ENCODE measurements at regions not wholly inside any gene's neighbourhood (a gene's known extent, or its start where the extent isn't known, plus 50 kb on each side); places are given as distances from the start of the nearest gene placed in this dataset.

- no peak for TF ChIP-seq CTCF (IDR thresholded peaks at IDR 0.05; ENCODE audit: poor library complexity)
- TF ChIP-seq EZH2phosphoT487 (IDR thresholded peaks at IDR 0.05; ENCODE audit: low read depth, severe bottlenecking, unreplicated experiment), result no peak
- no peak for TF ChIP-seq EZH2 (IDR thresholded peaks at IDR 0.05; ENCODE audit: borderline replicate concordance)
Observed at GRCh38 chr10:1860351-1860750, 123.0 kb upstream of the ADARB2 start.
